SKM-1 treated with dmso at 0.1 percent for 144 hours (cell line): ENCODE measurements at regions not wholly inside any gene's neighbourhood (a gene's known extent, or its start where the extent isn't known, plus 50 kb on each side); places are given as distances from the start of the nearest gene placed in this dataset.
"Not testable (repeated sequence)": the region's sequence is repeated elsewhere in the genome, so short reads cannot be mapped to it uniquely, and the experiment has no call there.

Experiments used
- DNase-seq: peaks from one replicate; lab custom pipeline; 2025; ENCODE audit not compliant: unreplicated experiment; lab: John Stamatoyannopoulos, UW

DNA sequence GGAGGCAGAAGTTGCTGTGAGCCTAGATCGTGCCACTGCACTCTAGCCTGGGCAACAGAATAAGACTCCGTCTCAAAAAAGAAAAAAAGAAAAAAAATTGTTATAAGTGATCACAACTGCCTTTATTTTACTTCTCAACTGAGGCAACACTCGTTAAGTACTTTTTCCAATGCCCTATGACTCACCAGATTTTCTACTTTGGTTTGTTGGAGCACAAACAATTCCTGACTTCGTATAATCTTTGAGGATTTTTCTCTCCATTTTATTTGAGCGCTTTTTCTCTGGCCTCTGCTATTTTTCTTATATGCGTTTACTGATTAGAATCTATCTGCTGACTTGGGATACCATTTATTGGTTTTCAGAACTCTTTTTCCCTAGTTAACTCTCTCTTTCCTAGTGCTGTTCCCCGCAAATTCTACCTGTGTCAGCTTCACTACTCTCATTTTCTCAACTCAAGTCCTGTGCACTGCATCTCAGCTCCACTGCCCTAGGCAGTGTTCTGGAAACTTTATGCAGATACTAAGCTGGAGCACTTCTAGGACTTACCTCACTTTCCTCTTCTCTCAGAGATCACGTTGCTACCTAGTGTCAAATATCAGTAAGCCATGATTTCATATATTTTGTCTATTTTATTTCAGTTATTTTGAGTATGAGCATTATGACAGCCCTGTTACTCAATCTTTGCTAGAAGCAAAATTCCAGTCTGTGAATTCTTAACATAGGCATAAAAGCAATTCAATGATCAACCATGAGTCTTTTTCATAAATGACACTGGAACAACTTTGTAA, 1120.1 kb upstream of the CITED2 start:
- DNase-seq: no peak

- not testable (repeated sequence) for DNase-seq
Measured at GRCh38 chr6:140493470-140493869, 1119.0 kb upstream of the CITED2 start.

DNA sequence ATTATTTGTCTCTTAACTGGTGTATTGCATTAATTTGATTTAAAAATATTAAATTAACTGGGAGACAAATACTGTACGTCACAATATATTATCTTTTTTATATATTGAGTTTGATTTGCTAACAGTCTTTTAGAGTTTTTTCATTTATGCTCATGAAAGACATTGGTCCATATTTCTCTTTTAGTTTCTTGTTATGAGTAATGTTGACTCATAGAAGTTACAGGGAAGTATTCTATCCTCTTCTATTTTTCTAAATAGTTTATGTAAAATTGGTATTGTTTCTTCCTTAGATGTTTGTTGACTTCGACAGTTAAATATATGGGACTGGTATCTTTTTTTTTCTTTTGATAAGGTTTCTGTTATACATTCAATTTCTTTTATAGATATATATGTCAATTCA, 1115.6 kb upstream of the CITED2 start:
- no peak for DNase-seq

DNA sequence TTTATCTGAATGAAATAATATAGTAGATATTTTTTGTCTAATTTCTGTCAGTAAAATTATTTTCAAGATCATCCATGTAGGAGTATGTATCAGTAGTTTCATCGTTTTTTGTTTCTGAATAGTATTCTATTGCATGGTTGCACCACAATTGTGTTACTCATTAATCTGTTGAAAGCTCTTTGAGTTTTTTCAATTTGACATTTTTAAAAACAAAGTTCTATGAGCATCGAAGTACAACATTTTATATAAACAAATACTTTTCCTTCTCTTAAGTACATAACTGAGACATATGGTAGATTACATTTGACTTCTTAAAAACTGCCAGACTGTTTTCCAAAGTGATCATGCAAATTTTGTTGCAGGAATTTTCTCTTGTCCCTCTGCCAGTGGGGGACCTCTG, 1113.1 kb upstream of the CITED2 start:
- no peak for DNase-seq

GRCh38 chr6:140486450-140487361, 1112.3 kb upstream of the CITED2 start:
- DNase-seq: no peak

DNA sequence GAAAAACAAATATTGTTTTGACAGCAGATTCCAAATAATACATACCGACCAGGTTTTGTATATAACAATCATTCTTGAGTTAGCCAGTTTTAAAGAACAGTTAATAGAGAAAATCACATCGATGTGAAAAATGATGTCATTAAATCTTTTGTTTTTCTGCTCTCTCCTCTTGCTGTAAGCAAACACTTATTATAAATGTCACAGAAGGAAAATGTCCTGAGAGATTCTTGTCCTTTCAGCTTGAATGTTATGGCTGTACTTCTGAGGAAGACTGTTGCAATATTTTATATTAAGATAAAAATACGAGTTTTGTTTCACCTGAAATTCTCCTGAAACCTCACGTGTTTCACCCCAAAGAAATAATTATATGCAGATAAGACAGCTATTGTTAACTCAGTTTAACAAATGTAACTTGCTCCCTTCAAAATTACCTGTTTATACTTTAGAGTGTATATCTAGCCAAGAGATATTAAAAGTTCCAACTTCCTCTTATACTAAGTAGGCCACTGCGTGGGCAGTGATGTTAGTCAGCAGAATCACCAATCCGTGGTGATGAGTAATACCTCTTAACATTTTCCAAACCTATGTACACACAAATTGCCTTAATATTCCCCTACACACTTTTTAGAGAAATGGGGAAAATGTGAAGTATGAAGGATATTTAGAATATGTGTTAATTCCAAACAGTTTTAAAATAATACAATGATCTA, 1111.4 kb upstream of the CITED2 start:
- no peak for DNase-seq

DNA sequence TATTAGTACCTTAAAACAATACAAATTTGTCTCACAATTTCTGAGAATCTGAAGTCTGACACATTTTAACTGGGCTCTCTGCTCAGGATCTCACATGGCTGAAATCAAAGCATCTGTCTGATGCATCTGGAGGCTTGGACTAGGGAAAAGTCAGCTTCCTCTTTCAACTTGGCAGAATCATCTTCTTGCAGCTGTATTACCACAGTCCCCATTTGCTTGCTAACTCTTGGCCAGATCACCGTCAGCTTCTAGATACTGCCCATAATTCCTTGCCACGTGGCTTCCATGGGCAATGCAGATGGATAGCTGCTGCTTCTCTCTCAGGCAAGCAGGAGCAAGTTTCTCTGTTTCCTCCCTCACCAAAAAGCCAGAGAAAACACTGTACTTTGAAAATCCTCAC, 1106.4 kb upstream of the CITED2 start:
- DNase-seq: no peak

- no peak for DNase-seq
Measured at GRCh38 chr6:140478631-140479030, 1104.2 kb upstream of the CITED2 start.

DNA sequence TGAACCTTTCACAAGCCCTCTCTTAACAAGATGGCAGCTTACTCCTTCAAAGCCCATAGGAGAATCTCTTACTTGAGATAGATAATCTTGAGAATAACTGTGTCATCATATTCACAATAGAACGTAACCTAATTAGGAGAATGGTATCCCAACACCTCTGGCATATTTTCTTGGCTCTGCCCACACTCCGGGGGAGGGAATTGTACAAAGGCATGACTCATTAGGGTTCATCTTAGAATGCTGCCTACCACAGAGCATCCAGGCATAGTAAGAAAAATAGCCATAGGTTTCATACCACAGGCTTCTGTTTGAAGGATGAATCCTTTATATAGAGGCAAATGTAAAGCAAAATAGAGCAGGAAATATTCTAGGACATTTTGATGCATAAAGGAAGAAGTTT, 1100.6 kb upstream of the CITED2 start:
- DNase-seq: no peak

GRCh38 chr6:140464720-140465119, 1090.3 kb upstream of the CITED2 start:
- no peak for DNase-seq

- DNase-seq: no peak
Measured at GRCh38 chr6:140463312-140463710, 1088.9 kb upstream of the CITED2 start.

GRCh38 chr6:140462453-140463311, 1088.2 kb upstream of the CITED2 start:
- DNase-seq: peak; percentile 72

DNA sequence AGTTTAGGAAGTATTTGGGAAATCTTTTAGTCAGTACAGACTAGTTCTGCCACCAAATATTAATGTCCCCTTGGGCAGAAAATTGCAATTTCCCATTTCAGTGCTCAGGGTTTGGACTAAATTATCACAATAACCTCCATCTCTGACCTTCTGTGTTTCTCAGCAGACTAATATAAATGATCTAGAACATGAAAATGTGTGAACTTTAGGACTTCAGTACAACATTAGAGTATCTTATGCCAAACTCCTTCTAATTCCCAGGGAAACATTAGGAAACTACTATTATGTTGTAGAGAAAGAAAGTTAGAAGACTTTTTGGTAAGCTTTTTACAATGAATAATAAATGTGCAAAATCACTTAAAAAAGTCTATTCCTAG, 1087.6 kb upstream of the CITED2 start:
- DNase-seq: no peak

DNA sequence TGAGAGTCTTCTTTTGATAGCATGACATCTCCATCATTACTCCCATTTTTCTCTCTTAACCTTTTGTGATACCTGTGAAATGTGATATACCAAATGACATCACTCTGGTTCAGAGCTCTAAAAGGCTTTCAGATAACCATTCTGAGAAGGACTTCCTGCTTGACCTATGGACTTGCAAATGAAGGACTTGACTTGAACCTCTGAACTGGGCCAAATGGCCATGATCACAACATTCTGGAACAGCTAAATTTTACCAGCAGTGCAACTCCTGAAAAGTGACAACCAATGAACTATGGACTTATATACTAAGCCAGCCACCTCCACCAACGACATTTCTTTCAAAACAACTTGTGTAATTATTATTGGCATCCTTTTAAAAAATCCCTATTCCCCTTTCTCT, 1085.8 kb upstream of the CITED2 start:
- no peak for DNase-seq

DNA sequence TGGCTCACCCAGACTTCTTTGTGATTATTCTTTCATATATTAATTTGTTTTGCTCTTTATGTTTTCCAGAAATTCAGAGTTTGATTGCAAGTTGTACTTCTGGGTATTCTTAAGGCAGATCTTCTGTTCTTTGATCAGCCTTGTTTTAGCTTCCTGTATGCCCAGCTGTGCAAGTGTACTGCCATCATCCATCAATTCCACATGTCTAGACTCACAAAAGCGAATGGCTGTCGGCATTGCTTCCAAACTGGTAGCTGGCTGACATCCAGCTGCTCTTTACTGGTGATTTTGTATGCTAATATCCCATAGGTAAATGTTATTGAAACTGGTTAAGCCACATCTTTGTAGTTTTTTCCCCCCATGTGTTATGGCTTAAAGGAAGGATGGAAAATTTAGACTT, 1084.8 kb upstream of the CITED2 start:
- DNase-seq: no peak

GRCh38 chr6:140446241-140446640, 1071.8 kb upstream of the CITED2 start:
- no peak for DNase-seq

- no peak for DNase-seq
Measured at GRCh38 chr6:140445474-140446004, 1071.1 kb upstream of the CITED2 start.

GRCh38 chr6:140443112-140443511, 1068.7 kb upstream of the CITED2 start:
- not testable (repeated sequence) for DNase-seq

- peak; percentile 16 for DNase-seq
Measured at GRCh38 chr6:140441256-140441655, 1066.8 kb upstream of the CITED2 start.

GRCh38 chr6:140440223-140440835, 1065.9 kb upstream of the CITED2 start:
- DNase-seq: no peak
